ENCODE measurements at regions not wholly inside any gene's neighbourhood (a gene's known extent, or its start where the extent isn't known, plus 50 kb on each side); places are given as distances from the start of the nearest gene placed in this dataset.

DNA sequence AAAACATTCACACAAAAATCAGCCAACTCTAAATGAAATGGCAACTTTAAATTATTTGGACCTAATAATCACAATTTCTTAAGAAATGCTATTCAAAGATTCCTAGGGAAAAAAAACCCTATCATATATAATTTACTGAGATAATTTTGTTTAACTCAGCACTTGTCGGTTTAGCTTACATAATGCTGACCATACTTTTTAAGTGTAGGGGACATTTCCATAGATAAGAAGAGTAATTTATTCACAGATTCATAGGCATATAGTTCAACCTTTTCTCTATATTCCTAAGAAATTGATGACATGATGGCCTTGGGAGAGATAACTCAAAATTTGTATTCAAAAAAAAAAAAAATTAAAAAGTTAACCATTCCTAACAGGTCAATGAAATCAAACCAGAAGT is 260.8 kb upstream of the PGRMC2 start:
- Histone ChIP-seq H3K27ac (ENCODE audit: low read depth, low read length, poor library complexity, severe bottlenecking) (no peak overlapping the region), H3K9me2 (ENCODE audit: low read depth, low read length) (no peaks in the 10 kb centered on the region), H3K4me1 (ENCODE audit: insufficient read depth, low read length, severe bottlenecking) (no peaks in the 10 kb centered on the region), H3K27me3 (ENCODE audit: insufficient read depth, low read length) (no peaks in the 10 kb centered on the region), H4K20me1 (ENCODE audit: insufficient read depth, low read length) (no peaks in the 10 kb centered on the region), H2AFZ (ENCODE audit: low read length) (no peak overlapping the region), H3K79me2 (ENCODE audit: insufficient read depth, low read length) (no peaks in the 10 kb centered on the region), H3K36me3 (ENCODE audit: insufficient read depth, low read length) (no peaks in the 10 kb centered on the region), H3K9me3 (ENCODE audit: low read length) (no peaks in the 10 kb centered on the region), H3K4me3 (ENCODE audit: low read depth, low read length, poor library complexity, severe bottlenecking) (no peak overlapping the region), H3K9ac (ENCODE audit: low read length) (no peak overlapping the region), H3F3A (ENCODE audit: insufficient read depth, low read length) (no peaks in the 10 kb centered on the region), H3K4me2 (ENCODE audit: low read length) (no peak overlapping the region)
- TF ChIP-seq, protein P1, sequence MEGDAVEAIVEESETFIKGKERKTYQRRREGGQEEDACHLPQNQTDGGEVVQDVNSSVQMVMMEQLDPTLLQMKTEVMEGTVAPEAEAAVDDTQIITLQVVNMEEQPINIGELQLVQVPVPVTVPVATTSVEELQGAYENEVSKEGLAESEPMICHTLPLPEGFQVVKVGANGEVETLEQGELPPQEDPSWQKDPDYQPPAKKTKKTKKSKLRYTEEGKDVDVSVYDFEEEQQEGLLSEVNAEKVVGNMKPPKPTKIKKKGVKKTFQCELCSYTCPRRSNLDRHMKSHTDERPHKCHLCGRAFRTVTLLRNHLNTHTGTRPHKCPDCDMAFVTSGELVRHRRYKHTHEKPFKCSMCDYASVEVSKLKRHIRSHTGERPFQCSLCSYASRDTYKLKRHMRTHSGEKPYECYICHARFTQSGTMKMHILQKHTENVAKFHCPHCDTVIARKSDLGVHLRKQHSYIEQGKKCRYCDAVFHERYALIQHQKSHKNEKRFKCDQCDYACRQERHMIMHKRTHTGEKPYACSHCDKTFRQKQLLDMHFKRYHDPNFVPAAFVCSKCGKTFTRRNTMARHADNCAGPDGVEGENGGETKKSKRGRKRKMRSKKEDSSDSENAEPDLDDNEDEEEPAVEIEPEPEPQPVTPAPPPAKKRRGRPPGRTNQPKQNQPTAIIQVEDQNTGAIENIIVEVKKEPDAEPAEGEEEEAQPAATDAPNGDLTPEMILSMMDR (IDR thresholded peaks at IDR 0.05; ENCODE audit: low read length): no peak
- no peak for TF ChIP-seq EZH2 (IDR thresholded peaks at IDR 0.05; ENCODE audit: borderline replicate concordance, low read length)

DNA sequence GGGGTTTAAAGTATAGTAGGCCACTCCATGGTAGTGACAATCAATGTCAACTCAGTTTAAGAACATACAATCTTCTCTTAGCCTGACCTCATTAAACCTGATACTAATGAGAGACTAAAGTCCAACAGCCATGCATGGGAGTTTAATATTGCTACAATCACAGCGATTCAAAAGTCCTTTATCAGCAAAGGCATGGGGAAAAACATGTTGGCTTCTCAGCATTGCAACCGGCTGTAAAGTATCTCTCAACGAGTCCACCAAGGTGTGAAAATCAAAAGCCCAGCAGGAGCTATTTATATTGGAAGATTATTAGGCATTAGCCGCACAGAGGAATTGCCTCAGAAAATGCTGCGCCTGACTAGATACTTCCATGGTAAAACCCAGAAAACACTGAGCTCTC is 256.7 kb upstream of the PGRMC2 start:
- Histone ChIP-seq H3K9ac (ENCODE audit: low read length) (no peak overlapping the region), H3K4me2 (ENCODE audit: low read length) (no peak overlapping the region), H3K27ac (ENCODE audit: low read depth, low read length, poor library complexity, severe bottlenecking) (no peak overlapping the region), H3K4me1 (ENCODE audit: insufficient read depth, low read length, severe bottlenecking) (no peaks in the 10 kb centered on the region), H3K9me3 (ENCODE audit: low read length) (no peaks in the 10 kb centered on the region), H3K4me3 (ENCODE audit: low read depth, low read length, poor library complexity, severe bottlenecking) (no peak overlapping the region), H4K20me1 (ENCODE audit: insufficient read depth, low read length) (no peaks in the 10 kb centered on the region), H3K9me2 (ENCODE audit: low read depth, low read length) (no peaks in the 10 kb centered on the region), H3K36me3 (ENCODE audit: insufficient read depth, low read length) (no peaks in the 10 kb centered on the region), H3F3A (ENCODE audit: insufficient read depth, low read length) (no peaks in the 10 kb centered on the region), H3K27me3 (ENCODE audit: insufficient read depth, low read length) (no peaks in the 10 kb centered on the region), H2AFZ (ENCODE audit: low read length) (no peak overlapping the region), H3K79me2 (ENCODE audit: insufficient read depth, low read length) (no peaks in the 10 kb centered on the region)
- TF ChIP-seq, protein P1 (IDR thresholded peaks at IDR 0.05; ENCODE audit: low read length): no peak
- no peak for TF ChIP-seq EZH2 (IDR thresholded peaks at IDR 0.05; ENCODE audit: borderline replicate concordance, low read length)

DNA sequence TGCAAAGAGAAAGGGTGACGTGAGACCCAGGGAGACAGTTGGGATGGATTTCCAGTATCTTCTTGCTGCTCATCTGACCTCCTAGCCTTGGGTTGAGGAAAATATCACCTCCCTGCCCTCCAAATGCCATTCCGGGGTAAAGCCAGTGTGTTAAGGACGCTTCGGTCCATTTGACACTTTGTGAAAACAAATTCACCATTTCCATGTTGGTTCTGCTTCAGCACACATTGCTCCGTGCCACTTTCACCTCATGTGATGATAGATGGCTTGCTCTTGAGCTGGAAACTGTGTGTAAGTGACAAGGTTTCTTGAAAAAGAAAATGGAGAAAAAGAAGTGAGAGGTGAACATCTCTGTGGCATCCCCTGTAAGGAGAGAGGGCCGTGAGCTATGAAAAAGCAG is 256.1 kb upstream of the PGRMC2 start:
- H2AFZ ChIP-seq (ENCODE audit: low read length): no peak overlapping the region
- H3K9ac ChIP-seq (ENCODE audit: low read length): no peak overlapping the region
- no peaks in the 10 kb centered on the region for H4K20me1 ChIP-seq (ENCODE audit: insufficient read depth, low read length)
- no peaks in the 10 kb centered on the region for H3K4me1 ChIP-seq (ENCODE audit: insufficient read depth, low read length, severe bottlenecking)
- H3K9me2 ChIP-seq (ENCODE audit: low read depth, low read length): no peaks in the 10 kb centered on the region
- TF ChIP-seq, protein P1 (IDR thresholded peaks at IDR 0.05; ENCODE audit: low read length): no peak
- TF ChIP-seq EZH2 (IDR thresholded peaks at IDR 0.05; ENCODE audit: borderline replicate concordance, low read length): no peak
- no peak overlapping the region for H3K4me2 ChIP-seq (ENCODE audit: low read length)
- no peaks in the 10 kb centered on the region for H3K36me3 ChIP-seq (ENCODE audit: insufficient read depth, low read length)
- H3K27ac ChIP-seq (ENCODE audit: low read depth, low read length, poor library complexity, severe bottlenecking): no peak overlapping the region
- no peak overlapping the region for H3K4me3 ChIP-seq (ENCODE audit: low read depth, low read length, poor library complexity, severe bottlenecking)
- no peaks in the 10 kb centered on the region for H3K9me3 ChIP-seq (ENCODE audit: low read length)
- no peaks in the 10 kb centered on the region for H3K27me3 ChIP-seq (ENCODE audit: insufficient read depth, low read length)
- H3K79me2 ChIP-seq (ENCODE audit: insufficient read depth, low read length): no peaks in the 10 kb centered on the region
- H3F3A ChIP-seq (ENCODE audit: insufficient read depth, low read length): no peaks in the 10 kb centered on the region
